GM12878 (cell line): ENCODE measurements at regions not wholly inside any gene's neighbourhood (a gene's known extent, or its start where the extent isn't known, plus 50 kb on each side); places are given as distances from the start of the nearest gene placed in this dataset.

ENCODE experiments used
- CTCF ChIP-seq, 3 experiments: IDR thresholded peaks in 2 of 3; conservative IDR thresholded peaks in 1 of 3; 2 replicates each; pipeline ENCODE4 v1.5.1; 2011; ENCODE audit warnings: low read depth in 3 of 3, low read length in 3 of 3, mild to moderate bottlenecking in 3 of 3, control low read depth in 2 of 3, moderate library complexity in 2 of 3, inconsistent platforms in 1 of 3, mixed read lengths in 1 of 3; ENCODE audit not compliant: control insufficient read depth in 2 of 3, insufficient read depth in 1 of 3; ENCODE audit errors: extremely low read depth in 1 of 3
- EZH2 ChIP-seq: IDR thresholded peaks from 2 replicates; pipeline ENCODE4 v1.6.1; 2012; ENCODE audit warnings: low read depth, mild to moderate bottlenecking, control low read depth, inconsistent platforms, low read length, borderline replicate concordance; ENCODE audit not compliant: control insufficient read depth
- GABPA ChIP-seq: IDR thresholded peaks from 2 replicates; pipeline ENCODE4 v1.6.1; 2014; ENCODE audit warnings: antibody characterized with exemption, low read depth, mild to moderate bottlenecking, inconsistent platforms
- POLR2A ChIP-seq: IDR thresholded peaks from 2 replicates; pipeline ENCODE4 v1.6.1; 2011; ENCODE audit warnings: low read depth, mild to moderate bottlenecking, low read length
- POLR2AphosphoS5 ChIP-seq: IDR thresholded peaks from 2 replicates; pipeline ENCODE4 v1.6.1; 2011; ENCODE audit warnings: mild to moderate bottlenecking, low read length, inconsistent platforms
- SMAD1 ChIP-seq: fragments of 450-650 bp; IDR thresholded peaks from 2 replicates; pipeline ENCODE4 v1.6.1; 2018; ENCODE audit warnings: mild to moderate bottlenecking, low read depth; ENCODE audit not compliant: partially characterized antibody
- TCF12 ChIP-seq: IDR thresholded peaks from 2 replicates; pipeline ENCODE4 v1.6.1; 2011; ENCODE audit warnings: low read depth, mild to moderate bottlenecking, low read length
- TF ChIP-seq, protein P1 (sequence below): IDR thresholded peaks from 2 replicates; pipeline ENCODE4 v1.6.1; 2011; ENCODE audit warnings: borderline replicate concordance, low read depth, mild to moderate bottlenecking, moderate library complexity, mixed read lengths, low read length; ENCODE audit not compliant: insufficient read depth; ENCODE audit errors: extremely low read length

DNA sequence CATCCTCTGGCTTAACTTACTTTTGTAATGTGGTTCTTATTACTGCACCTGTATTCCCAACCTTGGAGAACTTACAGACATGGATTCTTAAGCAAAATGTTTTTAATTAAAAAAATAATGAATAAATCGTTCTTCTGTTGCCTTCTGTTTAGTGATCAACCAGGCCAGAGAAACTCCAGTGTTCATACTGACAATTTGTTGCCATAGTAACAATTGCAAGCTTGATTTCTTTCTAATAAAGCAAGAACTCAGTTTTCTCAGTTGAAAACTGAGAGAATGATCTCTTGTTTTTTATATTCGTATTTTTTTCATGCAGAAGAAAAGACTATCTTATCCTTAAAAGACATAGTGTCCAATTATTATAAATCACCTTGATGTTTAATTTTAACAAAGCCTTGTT is 106.5 kb upstream of the LMNTD1 start:
- TF ChIP-seq CTCF (IDR thresholded peaks at IDR 0.05 in 2 of 3, conservative IDR thresholded peaks at IDR 0.05 in 1 of 3; ENCODE audit: control insufficient read depth in 2 of 3, extremely low read depth in 1 of 3, insufficient read depth in 1 of 3, low read depth in 3 of 3, low read length in 3 of 3) (no peak), SMAD1 (no peak), POLR2A (no peak), GABPA (no peak), POLR2AphosphoS5 (no peak), TCF12 (no peak), EZH2 (no peak)
- TF ChIP-seq, protein P1, sequence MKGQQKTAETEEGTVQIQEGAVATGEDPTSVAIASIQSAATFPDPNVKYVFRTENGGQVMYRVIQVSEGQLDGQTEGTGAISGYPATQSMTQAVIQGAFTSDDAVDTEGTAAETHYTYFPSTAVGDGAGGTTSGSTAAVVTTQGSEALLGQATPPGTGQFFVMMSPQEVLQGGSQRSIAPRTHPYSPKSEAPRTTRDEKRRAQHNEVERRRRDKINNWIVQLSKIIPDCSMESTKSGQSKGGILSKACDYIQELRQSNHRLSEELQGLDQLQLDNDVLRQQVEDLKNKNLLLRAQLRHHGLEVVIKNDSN: no peak
